ENCODE measurements at regions not wholly inside any gene's neighbourhood (a gene's known extent, or its start where the extent isn't known, plus 50 kb on each side); places are given as distances from the start of the nearest gene placed in this dataset.

- DNase-seq (ENCODE audit: insufficient read length, low spot score), result no peak
Measured at GRCh38 chr14:51547260-51547659, 104.5 kb upstream of the FRMD6 start.

GRCh38 chr14:51547701-51548100 is 104.0 kb upstream of the FRMD6 start:
- no peak for DNase-seq (ENCODE audit: insufficient read length, low spot score)
- FAIRE-seq, result no peak
- TF ChIP-seq, protein P1, sequence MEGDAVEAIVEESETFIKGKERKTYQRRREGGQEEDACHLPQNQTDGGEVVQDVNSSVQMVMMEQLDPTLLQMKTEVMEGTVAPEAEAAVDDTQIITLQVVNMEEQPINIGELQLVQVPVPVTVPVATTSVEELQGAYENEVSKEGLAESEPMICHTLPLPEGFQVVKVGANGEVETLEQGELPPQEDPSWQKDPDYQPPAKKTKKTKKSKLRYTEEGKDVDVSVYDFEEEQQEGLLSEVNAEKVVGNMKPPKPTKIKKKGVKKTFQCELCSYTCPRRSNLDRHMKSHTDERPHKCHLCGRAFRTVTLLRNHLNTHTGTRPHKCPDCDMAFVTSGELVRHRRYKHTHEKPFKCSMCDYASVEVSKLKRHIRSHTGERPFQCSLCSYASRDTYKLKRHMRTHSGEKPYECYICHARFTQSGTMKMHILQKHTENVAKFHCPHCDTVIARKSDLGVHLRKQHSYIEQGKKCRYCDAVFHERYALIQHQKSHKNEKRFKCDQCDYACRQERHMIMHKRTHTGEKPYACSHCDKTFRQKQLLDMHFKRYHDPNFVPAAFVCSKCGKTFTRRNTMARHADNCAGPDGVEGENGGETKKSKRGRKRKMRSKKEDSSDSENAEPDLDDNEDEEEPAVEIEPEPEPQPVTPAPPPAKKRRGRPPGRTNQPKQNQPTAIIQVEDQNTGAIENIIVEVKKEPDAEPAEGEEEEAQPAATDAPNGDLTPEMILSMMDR (IDR thresholded peaks at IDR 0.05; ENCODE audit: insufficient read depth, missing control alignments), result no peak

More at GRCh38 chr14:51547260-51547659, 104.5 kb upstream of the FRMD6 start:
- no peak for FAIRE-seq
- TF ChIP-seq, protein P1 (IDR thresholded peaks at IDR 0.05; ENCODE audit: insufficient read depth, missing control alignments), result no peak

DNA sequence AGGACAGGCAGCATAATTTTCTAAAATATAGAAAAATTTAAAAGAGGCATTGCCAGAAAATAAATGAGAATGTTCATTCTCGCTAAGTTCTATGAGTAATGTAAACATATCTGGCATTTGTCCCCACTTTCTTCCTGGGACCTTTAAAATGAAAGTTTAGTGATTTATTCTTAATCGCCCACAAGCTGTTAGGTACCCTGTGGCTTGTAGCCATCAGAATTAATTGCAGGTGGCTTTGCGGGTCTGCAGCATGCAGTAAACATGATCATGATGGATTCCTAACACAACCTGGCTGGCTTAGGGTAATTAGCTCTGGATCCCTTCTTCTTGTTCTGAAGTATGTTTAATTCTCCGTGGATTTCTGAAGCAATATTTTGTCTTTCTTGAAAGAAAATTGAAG is 103.5 kb upstream of the FRMD6 start:
- no peak for DNase-seq (ENCODE audit: insufficient read length, low spot score)
- TF ChIP-seq, protein P1 (IDR thresholded peaks at IDR 0.05; ENCODE audit: insufficient read depth, missing control alignments), result no peak

DNA sequence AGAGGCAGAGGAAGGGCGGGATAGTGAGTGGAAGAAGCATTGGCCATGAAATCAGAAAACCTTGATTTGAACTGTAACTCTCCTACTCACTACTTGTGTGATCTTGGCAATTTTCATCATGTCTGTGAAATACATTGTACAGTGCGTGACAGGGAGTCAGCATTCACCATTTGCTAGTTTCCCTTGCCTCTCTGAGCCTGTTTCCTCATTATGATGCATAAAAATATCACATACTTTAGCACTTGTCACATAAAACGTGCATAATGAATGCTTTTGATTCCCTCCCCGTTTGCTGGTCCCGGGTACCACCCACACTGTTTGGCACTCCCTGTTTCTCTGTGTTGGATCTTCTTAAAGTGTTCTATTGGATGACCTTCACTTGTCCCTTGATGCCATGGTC is 101.1 kb upstream of the FRMD6 start:
- DNase-seq (ENCODE audit: insufficient read length, low spot score), result no peak
- no peak for FAIRE-seq
- TF ChIP-seq, protein P1 (IDR thresholded peaks at IDR 0.05; ENCODE audit: insufficient read depth, missing control alignments), result no peak

More for the DNA sequence above, 103.5 kb upstream of the FRMD6 start:
- no peak for FAIRE-seq

GRCh38 chr14:51552275-51552674 is 99.4 kb upstream of the FRMD6 start:
- TF ChIP-seq, protein P1 (IDR thresholded peaks at IDR 0.05; ENCODE audit: insufficient read depth, missing control alignments), result peak; percentile 13
- FAIRE-seq (no peak), DNase-seq (ENCODE audit: insufficient read length, low spot score) (no peak)

DNA sequence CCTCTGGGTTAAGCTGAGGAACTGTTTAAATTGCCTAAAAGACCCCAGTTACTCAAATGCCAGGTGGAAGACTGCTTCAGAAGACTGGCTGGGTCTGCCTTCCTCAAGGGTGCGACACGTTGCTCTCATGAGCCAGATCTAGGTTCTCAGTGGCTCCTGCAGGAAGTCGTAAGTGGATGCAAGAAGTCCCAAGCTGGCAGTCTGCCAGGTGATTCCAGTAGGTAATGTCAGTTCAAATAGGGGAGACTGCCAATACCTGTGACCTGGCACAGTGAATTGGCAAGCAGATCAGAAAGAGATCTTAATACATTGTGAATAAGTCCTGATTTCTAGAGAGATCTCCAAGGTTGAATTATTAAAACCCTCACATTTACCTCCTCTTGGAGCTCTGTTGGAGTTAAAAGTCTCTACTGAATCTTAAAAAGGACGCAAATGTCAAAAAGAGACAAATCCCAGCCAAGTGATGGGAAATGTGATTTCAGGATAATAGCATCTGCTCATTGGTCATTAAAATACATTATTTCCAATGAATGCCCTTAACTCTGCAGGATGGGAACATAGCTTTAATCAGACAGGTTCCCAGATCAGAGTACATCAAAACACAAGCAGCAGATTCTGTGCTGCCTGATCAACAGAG is 98.8 kb upstream of the FRMD6 start:
- TF ChIP-seq, protein P1 (IDR thresholded peaks at IDR 0.05; ENCODE audit: insufficient read depth, missing control alignments), result no peak
- DNase-seq (ENCODE audit: insufficient read length, low spot score) (no peak), FAIRE-seq (no peak)

DNA sequence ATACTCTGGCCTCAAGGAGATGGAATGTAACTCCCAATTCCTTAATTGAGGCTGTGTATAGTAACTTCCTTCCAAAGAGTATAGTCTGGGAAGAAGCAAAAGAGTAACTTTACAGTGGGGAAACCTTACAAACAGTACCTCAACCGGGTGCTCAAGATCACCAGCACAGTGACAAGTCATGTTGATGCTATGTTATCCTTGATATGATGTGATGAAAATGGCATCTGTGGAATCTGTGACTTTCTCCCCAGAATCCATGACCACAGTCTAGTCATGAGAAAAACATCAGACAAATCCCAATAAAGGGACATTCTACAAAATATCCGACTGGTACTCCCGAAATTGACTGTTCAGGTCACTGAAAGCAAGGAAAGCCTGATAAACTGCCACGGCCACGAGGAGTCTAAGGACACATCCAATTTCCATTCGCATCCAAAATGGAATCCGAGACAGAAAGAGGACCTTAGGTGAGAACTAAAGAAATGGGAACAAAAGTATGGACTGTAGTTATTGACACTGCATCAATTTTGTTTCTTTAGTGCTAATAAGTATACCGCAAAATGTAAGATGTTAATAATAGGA is 97.3 kb upstream of the FRMD6 start:
- no peak for DNase-seq (ENCODE audit: insufficient read length, low spot score)
- TF ChIP-seq, protein P1 (IDR thresholded peaks at IDR 0.05; ENCODE audit: insufficient read depth, missing control alignments), result no peak
- FAIRE-seq, result no peak

Measured in D721Med (cell line).